ENCODE measurements at regions not wholly inside any gene's neighbourhood (a gene's known extent, or its start where the extent isn't known, plus 50 kb on each side); places are given as distances from the start of the nearest gene placed in this dataset.
"Not testable (repeated sequence)": the region's sequence is repeated elsewhere in the genome, so short reads cannot be mapped to it uniquely, and the experiment has no call there.

DNA sequence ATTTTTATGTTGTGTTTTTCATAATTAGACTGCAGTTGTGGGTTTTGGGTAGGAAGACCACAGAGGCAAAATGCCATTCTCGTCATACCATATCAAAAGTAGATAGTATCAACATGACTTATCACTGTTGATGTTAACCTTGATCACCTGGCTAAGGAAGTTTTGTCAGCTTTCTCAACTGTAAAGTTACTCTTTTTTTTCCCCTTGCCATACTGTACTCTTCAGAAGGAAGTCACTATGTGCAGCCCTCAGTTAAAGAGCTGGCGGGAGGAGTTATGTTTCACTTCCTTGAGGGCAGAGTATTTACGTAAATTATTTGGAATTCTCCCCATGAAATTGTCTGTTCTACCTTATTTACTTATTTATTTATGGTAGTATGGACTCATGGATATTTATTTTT is 78.7 kb downstream of the PRORP start:
- H3K4me3 ChIP-seq (ENCODE audit: low read depth, low read length), result no peak overlapping the region
- TF ChIP-seq, protein P1, sequence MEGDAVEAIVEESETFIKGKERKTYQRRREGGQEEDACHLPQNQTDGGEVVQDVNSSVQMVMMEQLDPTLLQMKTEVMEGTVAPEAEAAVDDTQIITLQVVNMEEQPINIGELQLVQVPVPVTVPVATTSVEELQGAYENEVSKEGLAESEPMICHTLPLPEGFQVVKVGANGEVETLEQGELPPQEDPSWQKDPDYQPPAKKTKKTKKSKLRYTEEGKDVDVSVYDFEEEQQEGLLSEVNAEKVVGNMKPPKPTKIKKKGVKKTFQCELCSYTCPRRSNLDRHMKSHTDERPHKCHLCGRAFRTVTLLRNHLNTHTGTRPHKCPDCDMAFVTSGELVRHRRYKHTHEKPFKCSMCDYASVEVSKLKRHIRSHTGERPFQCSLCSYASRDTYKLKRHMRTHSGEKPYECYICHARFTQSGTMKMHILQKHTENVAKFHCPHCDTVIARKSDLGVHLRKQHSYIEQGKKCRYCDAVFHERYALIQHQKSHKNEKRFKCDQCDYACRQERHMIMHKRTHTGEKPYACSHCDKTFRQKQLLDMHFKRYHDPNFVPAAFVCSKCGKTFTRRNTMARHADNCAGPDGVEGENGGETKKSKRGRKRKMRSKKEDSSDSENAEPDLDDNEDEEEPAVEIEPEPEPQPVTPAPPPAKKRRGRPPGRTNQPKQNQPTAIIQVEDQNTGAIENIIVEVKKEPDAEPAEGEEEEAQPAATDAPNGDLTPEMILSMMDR (conservative IDR thresholded peaks at IDR 0.05; ENCODE audit: low read depth, low read length), result no peak
- no peak for DNase-seq (ENCODE audit: low read depth)

DNA sequence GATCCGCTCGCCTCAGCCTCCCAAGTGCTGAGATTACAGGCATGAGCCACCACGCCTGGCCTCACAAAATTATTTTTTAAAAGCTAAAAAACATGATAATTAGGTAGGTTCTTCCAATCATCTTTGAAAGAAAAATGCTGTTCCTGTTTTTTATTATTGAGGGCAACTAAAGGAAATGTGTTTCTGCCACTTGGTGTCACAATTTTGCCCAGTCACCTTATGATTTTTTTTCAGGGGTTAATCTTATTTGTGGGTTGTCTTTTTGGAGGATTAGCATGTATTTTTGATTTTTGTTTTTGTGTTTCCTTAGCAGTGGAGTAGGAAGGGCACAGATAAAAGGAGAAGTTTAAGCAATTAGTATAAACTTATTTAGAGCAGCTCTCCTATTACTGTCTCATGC is 79.8 kb downstream of the PRORP start:
- no peak overlapping the region for H3K4me3 ChIP-seq (ENCODE audit: low read depth, low read length)
- no peak for DNase-seq (ENCODE audit: low read depth)
- TF ChIP-seq, protein P1 (conservative IDR thresholded peaks at IDR 0.05; ENCODE audit: low read depth, low read length), result no peak

DNA sequence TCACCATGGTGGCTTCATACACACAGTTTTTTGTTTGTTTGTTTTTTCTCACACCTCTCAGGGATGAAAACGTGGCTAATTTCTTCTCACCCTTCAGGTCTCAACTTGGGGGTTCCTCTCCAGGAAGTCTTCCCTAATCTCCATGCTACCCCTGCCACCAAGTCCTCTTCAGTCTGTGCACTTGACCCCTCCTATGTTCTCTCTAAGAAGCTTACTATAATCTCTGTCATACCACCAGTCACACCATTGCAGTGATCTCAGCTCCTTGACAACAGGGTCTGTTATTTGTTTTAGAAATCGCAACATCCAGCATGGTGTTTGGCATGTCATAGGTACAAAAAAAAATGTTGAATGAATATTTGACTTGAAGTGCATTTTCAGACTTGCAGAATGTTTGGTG is 83.4 kb downstream of the PRORP start:
- no peak overlapping the region for H3K4me3 ChIP-seq (ENCODE audit: low read depth, low read length)
- no peak for DNase-seq (ENCODE audit: low read depth)
- TF ChIP-seq, protein P1 (conservative IDR thresholded peaks at IDR 0.05; ENCODE audit: low read depth, low read length), result no peak

DNA sequence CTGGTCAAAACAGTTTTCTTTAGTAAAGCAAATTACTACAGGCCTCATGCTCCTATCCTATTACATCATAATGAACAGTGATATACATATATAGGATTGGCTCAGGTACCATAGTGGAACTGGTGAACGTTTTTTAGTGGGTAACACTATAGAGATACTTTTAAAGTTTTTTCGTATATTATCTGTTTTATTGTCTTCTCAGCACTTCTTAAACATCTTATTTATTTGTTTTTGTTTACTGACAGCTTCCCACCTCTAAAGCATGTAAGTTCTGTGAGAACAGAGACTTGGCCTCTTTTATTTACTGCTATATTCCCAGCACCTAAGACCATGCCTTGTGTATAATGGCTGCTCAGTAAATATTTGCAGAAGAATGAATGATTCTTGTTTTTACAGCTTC is 81.1 kb upstream of the PSMA6 start:
- no peak overlapping the region for H3K4me3 ChIP-seq (ENCODE audit: low read depth, low read length)
- TF ChIP-seq, protein P1 (conservative IDR thresholded peaks at IDR 0.05; ENCODE audit: low read depth, low read length), result no peak
- DNase-seq (ENCODE audit: low read depth), result no peak

DNA sequence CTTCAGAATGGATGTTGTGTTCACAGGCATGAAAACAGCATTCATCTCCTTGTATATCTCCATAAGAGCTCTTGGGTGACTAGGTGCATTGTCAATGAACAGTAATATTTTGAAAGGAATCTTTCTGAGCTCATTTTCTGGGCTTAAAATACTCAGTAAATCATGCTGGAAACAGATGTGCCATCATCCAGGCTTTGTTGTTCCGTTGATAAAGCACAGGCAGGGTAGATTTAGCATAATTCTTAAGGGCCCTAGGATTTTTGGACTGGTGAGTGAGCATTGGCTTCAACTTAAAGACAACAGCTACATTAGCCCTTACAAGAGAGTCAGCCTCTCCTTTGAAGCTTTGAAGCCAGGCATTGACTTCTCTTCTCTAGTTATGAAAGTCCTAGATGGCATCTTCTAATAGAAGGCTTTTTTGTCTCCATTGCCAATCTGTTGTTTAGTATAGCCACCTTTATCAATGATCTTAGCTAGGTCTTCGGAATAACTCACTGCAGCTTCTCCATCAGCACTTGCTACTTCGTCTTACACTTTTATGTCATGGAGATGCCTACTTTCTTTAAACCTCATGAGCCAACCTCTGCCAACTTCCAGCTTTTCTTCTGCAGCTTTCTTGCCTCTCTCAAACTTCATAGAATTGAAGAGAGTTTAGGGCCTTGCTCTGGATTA is 79.6 kb upstream of the PSMA6 start:
- TF ChIP-seq, protein P1 (conservative IDR thresholded peaks at IDR 0.05; ENCODE audit: low read depth, low read length), result no peak
- DNase-seq (ENCODE audit: low read depth), result no peak
- no peak overlapping the region for H3K4me3 ChIP-seq (ENCODE audit: low read depth, low read length)

DNA sequence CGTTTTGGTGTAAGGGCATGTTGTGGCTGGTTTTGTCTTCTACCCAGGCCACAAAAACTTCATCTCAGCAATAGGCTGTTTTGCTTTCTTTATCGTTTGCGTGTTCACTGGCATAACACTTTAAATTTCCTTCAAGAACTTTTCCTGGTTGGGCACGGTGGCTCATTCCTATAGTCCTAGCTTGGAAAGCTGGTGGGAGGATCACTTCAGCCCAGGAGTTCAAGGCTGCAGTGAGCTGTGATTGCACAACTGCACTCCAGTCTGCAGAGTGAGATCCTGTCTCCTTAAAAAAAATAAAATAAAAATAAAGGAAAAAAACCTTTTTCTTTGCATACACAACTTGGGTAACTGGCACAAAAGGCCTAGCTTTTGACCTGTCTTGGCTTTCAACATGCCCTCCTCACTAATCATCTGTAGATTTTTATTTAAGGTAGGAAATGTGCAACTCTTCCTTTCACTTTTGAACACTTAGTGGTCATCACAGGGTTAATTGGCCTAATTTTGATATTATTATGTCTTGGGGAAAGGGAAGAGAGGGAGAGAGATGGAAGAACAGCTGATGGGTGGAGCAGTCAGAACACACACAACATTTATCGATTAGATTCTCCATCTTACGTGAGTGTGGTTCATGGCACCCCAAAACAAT is 78.9 kb upstream of the PSMA6 start:
- H3K4me3 ChIP-seq (ENCODE audit: low read depth, low read length), result no peak overlapping the region
- no peak for DNase-seq (ENCODE audit: low read depth)
- TF ChIP-seq, protein P1 (conservative IDR thresholded peaks at IDR 0.05; ENCODE audit: low read depth, low read length), result no peak

DNA sequence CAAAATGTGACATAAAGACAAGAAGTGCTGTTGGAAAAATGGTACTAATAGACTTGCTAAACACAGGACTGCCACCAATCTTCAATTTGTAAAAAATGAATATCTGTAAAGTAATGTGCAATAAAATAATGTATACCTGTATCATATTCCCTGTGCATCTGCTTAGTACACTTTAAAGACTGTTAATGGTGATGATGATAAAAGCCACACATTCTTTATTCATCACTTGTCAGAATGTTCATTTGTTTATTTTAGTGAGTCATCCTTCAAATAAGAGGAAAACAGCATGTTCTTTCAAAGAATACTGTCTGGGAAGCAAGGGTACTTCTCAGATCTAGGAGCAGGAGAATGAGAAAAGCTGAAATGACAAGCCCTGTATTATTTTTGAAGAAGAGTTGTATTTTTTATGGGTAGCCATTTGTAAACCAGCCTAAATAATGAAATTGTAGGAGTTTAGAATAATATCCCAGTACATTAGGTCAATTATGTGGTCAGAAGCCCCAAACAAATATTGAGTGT is 78.3 kb upstream of the PSMA6 start:
- DNase-seq (ENCODE audit: low read depth), result peak; percentile 66
- H3K4me3 ChIP-seq (ENCODE audit: low read depth, low read length), result no peak overlapping the region
- TF ChIP-seq, protein P1 (conservative IDR thresholded peaks at IDR 0.05; ENCODE audit: low read depth, low read length), result no peak

DNA sequence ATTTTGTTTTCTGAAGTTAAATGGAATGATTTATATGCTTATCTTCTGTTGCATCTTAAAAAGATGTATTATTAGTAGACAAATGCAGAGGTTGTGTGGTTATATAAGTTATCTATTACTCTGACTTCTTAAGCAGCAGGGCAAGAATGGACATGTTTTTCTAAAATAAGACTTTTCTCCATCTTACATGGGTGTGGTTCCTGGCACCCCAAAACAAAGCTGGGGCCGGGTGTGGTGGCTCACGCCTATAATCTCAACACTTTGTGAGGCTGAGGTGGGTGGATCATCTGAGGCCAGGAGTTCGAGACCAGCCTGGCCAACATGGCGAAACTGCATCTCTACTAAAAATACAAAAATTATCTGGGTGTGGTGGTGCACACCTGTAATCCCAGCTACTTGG is 77.8 kb upstream of the PSMA6 start:
- DNase-seq (ENCODE audit: low read depth); H3K4me3 ChIP-seq (ENCODE audit: low read depth, low read length): not testable (repeated sequence)

Measured in choroid plexus epithelial cell (primary cell).